Renal cortex interstitium (tissue), 11 donors: ENCODE measurements at regions not wholly inside any gene's neighbourhood (a gene's known extent, or its start where the extent isn't known, plus 50 kb on each side); places are given as distances from the start of the nearest gene placed in this dataset.
A peak's percentile ranks its signal among the peaks of the same experiment; 100 is the strongest.
"Not testable (repeated sequence)": the region's sequence is repeated elsewhere in the genome, so short reads cannot be mapped to it uniquely, and the experiment has no call there.

ENCODE experiments used
- DNase-seq, 11 donors: peaks; one replicate each; pipeline ENCODE4 v3.0.0-alpha.2; 2013; ENCODE audit warnings: low read depth in 9 of 11, low spot score in 4 of 11; ENCODE audit errors: extremely low read depth in 1 of 11

GRCh38 chr6:120432840-120433239, 901.4 kb downstream of the TBC1D32 start:
- not testable (repeated sequence) for DNase-seq

GRCh38 chr6:120431841-120432240, 902.4 kb downstream of the TBC1D32 start:
- DNase-seq = no peak

GRCh38 chr6:120411394-120411793, 922.9 kb downstream of the TBC1D32 start:
- DNase-seq = no peak

GRCh38 chr6:120410586-120410985, 923.7 kb downstream of the TBC1D32 start:
- no peak for DNase-seq

GRCh38 chr6:120407696-120408095, 926.6 kb downstream of the TBC1D32 start:
- no peak for DNase-seq

- DNase-seq = no peak
Measured at GRCh38 chr6:120405947-120406346, 928.3 kb downstream of the TBC1D32 start.

GRCh38 chr6:120395784-120396183, 938.5 kb downstream of the TBC1D32 start:
- DNase-seq = no peak

GRCh38 chr6:120395330-120395729, 939.0 kb downstream of the TBC1D32 start:
- DNase-seq = no peak

- DNase-seq = no peak
Measured at GRCh38 chr6:120392941-120393340, 941.3 kb downstream of the TBC1D32 start.

- no peak for DNase-seq
Measured at GRCh38 chr6:120384671-120385070, 949.6 kb downstream of the TBC1D32 start.

- no peak for DNase-seq
Measured at GRCh38 chr6:120383681-120384080, 950.6 kb downstream of the TBC1D32 start.

GRCh38 chr6:120378582-120379220, 955.6 kb downstream of the TBC1D32 start:
- peak in 3 of 11 donors; percentile 8 to 11 (median 9) for DNase-seq

- DNase-seq = no peak
Measured at GRCh38 chr6:120373185-120373584, 961.1 kb downstream of the TBC1D32 start.

GRCh38 chr6:120363429-120363828, 970.9 kb downstream of the TBC1D32 start:
- no peak for DNase-seq

GRCh38 chr6:120358535-120358934, 975.7 kb downstream of the TBC1D32 start:
- not testable (repeated sequence) for DNase-seq

- DNase-seq = no peak
Measured at GRCh38 chr6:120357447-120357846, 976.8 kb downstream of the TBC1D32 start.

GRCh38 chr6:120355822-120356221, 978.5 kb downstream of the TBC1D32 start:
- DNase-seq = no peak

GRCh38 chr6:120354452-120355098, 979.7 kb downstream of the TBC1D32 start:
- no peak for DNase-seq

- DNase-seq = no peak
Measured at GRCh38 chr6:120352491-120352890, 981.8 kb downstream of the TBC1D32 start.

GRCh38 chr6:120348926-120349325, 985.4 kb downstream of the TBC1D32 start:
- DNase-seq = no peak

GRCh38 chr6:120328521-120328920, 979.0 kb upstream of the MAN1A1 start:
- DNase-seq = no peak
